WTC11 (cell line): ENCODE measurements at regions not wholly inside any gene's neighbourhood (a gene's known extent, or its start where the extent isn't known, plus 50 kb on each side); places are given as distances from the start of the nearest gene placed in this dataset.

Source experiments
- ELF4 ChIP-seq: sonication (generic); formaldehyde crosslinking; IDR thresholded peaks from 2 replicates; pipeline ENCODE4 v1.8.1; 2022; ENCODE audit warnings: low read depth, mild to moderate bottlenecking, moderate library complexity, missing genetic modification reagents
- NFE2L1 ChIP-seq: sonication (generic); formaldehyde crosslinking; IDR thresholded peaks from 2 replicates; pipeline ENCODE4 v1.8.1; 2023; ENCODE audit warnings: missing genetic modification reagents
- NFYB ChIP-seq: sonication (generic); formaldehyde crosslinking; conservative IDR thresholded peaks from 2 replicates; pipeline ENCODE4 v1.8.0; 2022; ENCODE audit warnings: low read depth, missing genetic modification reagents
- NR3C1 ChIP-seq: sonication (generic); formaldehyde crosslinking; conservative IDR thresholded peaks from 2 replicates; pipeline ENCODE4 v1.8.1; 2023; ENCODE audit warnings: low read depth, mild to moderate bottlenecking, missing genetic modification reagents
- SOX15 ChIP-seq: fragments of 250-450 bp; sonication (Bioruptor Pico); IDR thresholded peaks from 2 replicates; pipeline ENCODE4 v1.9.0; 2021; ENCODE audit warnings: mild to moderate bottlenecking
- TEAD1 ChIP-seq: sonication (generic); formaldehyde crosslinking; IDR thresholded peaks from 2 replicates; pipeline ENCODE4 v1.8.0; 2022; ENCODE audit warnings: mild to moderate bottlenecking, missing genetic modification reagents
- TP53 ChIP-seq: sonication (generic); formaldehyde crosslinking; IDR thresholded peaks from 2 replicates; pipeline ENCODE4 v1.8.1; 2023; ENCODE audit warnings: mild to moderate bottlenecking, missing genetic modification reagents
- TF ChIP-seq, protein P1 (sequence below): sonication (generic); formaldehyde crosslinking; IDR thresholded peaks from 2 replicates; pipeline ENCODE4 v1.8.1; 2023; ENCODE audit warnings: mild to moderate bottlenecking, missing genetic modification reagents, moderate library complexity
- TF ChIP-seq, protein P2 (sequence below): fragments of 200-600 bp; IDR thresholded peaks from 2 replicates; pipeline ENCODE4 v1.8.0; 2022; ENCODE audit warnings: antibody characterized with exemption
- TF ChIP-seq, protein P3 (sequence below): sonication (generic); formaldehyde crosslinking; IDR thresholded peaks from 2 replicates; pipeline ENCODE4 v1.8.0; 2023; ENCODE audit warnings: missing genetic modification reagents
- TF ChIP-seq, protein P4 (sequence below): fragments of 250-450 bp; sonication (Bioruptor Pico); IDR thresholded peaks from 2 replicates; pipeline ENCODE4 v1.9.0; 2021; ENCODE audit warnings: mild to moderate bottlenecking, borderline replicate concordance
- TF ChIP-seq, protein P5 (sequence below): sonication (generic); formaldehyde crosslinking; IDR thresholded peaks from 2 replicates; pipeline ENCODE4 v1.8.0; 2022; ENCODE audit warnings: missing genetic modification reagents
- TF ChIP-seq, protein P6 (sequence below): sonication (generic); formaldehyde crosslinking; conservative IDR thresholded peaks from 2 replicates; pipeline ENCODE4 v1.8.1; 2022; ENCODE audit warnings: mild to moderate bottlenecking, missing genetic modification reagents

DNA sequence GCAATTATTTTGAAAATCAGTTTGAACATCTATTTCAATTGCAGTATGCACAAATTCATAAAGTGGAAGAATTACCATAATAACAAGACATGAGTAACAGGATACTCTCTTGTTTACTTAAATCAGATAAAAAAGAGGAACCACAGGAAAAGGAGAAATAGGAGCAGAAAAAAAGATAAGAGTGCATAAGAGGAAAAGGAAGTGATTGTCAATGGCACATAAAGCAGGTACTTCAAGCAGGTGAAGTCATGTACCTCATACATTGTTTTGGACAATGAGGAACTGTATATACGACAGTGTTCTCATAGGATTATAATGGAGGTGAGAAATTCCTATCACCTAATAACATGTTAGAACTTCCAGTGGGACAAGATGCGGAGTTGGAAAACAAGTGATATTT, 334.5 kb upstream of the PCDH7 start:
- TF ChIP-seq, protein P1, sequence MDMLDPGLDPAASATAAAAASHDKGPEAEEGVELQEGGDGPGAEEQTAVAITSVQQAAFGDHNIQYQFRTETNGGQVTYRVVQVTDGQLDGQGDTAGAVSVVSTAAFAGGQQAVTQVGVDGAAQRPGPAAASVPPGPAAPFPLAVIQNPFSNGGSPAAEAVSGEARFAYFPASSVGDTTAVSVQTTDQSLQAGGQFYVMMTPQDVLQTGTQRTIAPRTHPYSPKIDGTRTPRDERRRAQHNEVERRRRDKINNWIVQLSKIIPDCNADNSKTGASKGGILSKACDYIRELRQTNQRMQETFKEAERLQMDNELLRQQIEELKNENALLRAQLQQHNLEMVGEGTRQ (CRISPR knock-in tag) = no peak
- no peak for TF ChIP-seq TP53 (CRISPR knock-in tag)
- TF ChIP-seq, protein P2, sequence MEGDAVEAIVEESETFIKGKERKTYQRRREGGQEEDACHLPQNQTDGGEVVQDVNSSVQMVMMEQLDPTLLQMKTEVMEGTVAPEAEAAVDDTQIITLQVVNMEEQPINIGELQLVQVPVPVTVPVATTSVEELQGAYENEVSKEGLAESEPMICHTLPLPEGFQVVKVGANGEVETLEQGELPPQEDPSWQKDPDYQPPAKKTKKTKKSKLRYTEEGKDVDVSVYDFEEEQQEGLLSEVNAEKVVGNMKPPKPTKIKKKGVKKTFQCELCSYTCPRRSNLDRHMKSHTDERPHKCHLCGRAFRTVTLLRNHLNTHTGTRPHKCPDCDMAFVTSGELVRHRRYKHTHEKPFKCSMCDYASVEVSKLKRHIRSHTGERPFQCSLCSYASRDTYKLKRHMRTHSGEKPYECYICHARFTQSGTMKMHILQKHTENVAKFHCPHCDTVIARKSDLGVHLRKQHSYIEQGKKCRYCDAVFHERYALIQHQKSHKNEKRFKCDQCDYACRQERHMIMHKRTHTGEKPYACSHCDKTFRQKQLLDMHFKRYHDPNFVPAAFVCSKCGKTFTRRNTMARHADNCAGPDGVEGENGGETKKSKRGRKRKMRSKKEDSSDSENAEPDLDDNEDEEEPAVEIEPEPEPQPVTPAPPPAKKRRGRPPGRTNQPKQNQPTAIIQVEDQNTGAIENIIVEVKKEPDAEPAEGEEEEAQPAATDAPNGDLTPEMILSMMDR = no peak
- no peak for TF ChIP-seq SOX15 (CRISPR knock-in tag)
- no peak for TF ChIP-seq NFE2L1 (CRISPR knock-in tag)
- TF ChIP-seq, protein P3, sequence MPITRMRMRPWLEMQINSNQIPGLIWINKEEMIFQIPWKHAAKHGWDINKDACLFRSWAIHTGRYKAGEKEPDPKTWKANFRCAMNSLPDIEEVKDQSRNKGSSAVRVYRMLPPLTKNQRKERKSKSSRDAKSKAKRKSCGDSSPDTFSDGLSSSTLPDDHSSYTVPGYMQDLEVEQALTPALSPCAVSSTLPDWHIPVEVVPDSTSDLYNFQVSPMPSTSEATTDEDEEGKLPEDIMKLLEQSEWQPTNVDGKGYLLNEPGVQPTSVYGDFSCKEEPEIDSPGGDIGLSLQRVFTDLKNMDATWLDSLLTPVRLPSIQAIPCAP = no peak
- no peak for TF ChIP-seq NFYB (CRISPR knock-in tag)
- TF ChIP-seq, protein P4, sequence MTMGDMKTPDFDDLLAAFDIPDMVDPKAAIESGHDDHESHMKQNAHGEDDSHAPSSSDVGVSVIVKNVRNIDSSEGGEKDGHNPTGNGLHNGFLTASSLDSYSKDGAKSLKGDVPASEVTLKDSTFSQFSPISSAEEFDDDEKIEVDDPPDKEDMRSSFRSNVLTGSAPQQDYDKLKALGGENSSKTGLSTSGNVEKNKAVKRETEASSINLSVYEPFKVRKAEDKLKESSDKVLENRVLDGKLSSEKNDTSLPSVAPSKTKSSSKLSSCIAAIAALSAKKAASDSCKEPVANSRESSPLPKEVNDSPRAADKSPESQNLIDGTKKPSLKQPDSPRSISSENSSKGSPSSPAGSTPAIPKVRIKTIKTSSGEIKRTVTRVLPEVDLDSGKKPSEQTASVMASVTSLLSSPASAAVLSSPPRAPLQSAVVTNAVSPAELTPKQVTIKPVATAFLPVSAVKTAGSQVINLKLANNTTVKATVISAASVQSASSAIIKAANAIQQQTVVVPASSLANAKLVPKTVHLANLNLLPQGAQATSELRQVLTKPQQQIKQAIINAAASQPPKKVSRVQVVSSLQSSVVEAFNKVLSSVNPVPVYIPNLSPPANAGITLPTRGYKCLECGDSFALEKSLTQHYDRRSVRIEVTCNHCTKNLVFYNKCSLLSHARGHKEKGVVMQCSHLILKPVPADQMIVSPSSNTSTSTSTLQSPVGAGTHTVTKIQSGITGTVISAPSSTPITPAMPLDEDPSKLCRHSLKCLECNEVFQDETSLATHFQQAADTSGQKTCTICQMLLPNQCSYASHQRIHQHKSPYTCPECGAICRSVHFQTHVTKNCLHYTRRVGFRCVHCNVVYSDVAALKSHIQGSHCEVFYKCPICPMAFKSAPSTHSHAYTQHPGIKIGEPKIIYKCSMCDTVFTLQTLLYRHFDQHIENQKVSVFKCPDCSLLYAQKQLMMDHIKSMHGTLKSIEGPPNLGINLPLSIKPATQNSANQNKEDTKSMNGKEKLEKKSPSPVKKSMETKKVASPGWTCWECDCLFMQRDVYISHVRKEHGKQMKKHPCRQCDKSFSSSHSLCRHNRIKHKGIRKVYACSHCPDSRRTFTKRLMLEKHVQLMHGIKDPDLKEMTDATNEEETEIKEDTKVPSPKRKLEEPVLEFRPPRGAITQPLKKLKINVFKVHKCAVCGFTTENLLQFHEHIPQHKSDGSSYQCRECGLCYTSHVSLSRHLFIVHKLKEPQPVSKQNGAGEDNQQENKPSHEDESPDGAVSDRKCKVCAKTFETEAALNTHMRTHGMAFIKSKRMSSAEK (CRISPR knock-in tag) = no peak
- TF ChIP-seq, protein P5, sequence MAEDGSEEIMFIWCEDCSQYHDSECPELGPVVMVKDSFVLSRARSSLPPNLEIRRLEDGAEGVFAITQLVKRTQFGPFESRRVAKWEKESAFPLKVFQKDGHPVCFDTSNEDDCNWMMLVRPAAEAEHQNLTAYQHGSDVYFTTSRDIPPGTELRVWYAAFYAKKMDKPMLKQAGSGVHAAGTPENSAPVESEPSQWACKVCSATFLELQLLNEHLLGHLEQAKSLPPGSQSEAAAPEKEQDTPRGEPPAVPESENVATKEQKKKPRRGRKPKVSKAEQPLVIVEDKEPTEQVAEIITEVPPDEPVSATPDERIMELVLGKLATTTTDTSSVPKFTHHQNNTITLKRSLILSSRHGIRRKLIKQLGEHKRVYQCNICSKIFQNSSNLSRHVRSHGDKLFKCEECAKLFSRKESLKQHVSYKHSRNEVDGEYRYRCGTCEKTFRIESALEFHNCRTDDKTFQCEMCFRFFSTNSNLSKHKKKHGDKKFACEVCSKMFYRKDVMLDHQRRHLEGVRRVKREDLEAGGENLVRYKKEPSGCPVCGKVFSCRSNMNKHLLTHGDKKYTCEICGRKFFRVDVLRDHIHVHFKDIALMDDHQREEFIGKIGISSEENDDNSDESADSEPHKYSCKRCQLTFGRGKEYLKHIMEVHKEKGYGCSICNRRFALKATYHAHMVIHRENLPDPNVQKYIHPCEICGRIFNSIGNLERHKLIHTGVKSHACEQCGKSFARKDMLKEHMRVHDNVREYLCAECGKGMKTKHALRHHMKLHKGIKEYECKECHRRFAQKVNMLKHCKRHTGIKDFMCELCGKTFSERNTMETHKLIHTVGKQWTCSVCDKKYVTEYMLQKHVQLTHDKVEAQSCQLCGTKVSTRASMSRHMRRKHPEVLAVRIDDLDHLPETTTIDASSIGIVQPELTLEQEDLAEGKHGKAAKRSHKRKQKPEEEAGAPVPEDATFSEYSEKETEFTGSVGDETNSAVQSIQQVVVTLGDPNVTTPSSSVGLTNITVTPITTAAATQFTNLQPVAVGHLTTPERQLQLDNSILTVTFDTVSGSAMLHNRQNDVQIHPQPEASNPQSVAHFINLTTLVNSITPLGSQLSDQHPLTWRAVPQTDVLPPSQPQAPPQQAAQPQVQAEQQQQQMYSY (CRISPR knock-in tag) = no peak
- TF ChIP-seq ELF4 (CRISPR knock-in tag) = no peak
- TF ChIP-seq TEAD1 (CRISPR knock-in tag) = no peak
- TF ChIP-seq, protein P6, sequence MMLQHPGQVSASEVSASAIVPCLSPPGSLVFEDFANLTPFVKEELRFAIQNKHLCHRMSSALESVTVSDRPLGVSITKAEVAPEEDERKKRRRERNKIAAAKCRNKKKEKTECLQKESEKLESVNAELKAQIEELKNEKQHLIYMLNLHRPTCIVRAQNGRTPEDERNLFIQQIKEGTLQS = no peak
- no peak for TF ChIP-seq NR3C1
